ENCODE measurements at regions not wholly inside any gene's neighbourhood (a gene's known extent, or its start where the extent isn't known, plus 50 kb on each side); places are given as distances from the start of the nearest gene placed in this dataset.

GRCh38 chrX:5829469-5829868 is 399.2 kb downstream of the NLGN4X start:
- Histone ChIP-seq H4K20me1 (ENCODE audit: control insufficient read depth, extremely low read depth, insufficient read depth, low read length) (no peaks in the 10 kb centered on the region), H3K4me3 (ENCODE audit: control insufficient read depth in 2 of 3, extremely low read depth in 1 of 3, insufficient read depth in 2 of 3, low read depth in 1 of 3, low read length in 3 of 3) (no peak overlapping the region), H3K27me3 (ENCODE audit: control insufficient read depth, extremely low read depth, insufficient read depth, low read length) (no peaks in the 10 kb centered on the region), H3K4me1 (ENCODE audit: control insufficient read depth, extremely low read depth, insufficient read depth, low read length) (no peaks in the 10 kb centered on the region), H3K9me1 (ENCODE audit: control insufficient read depth, extremely low read depth, insufficient read depth, low read length) (no peaks in the 10 kb centered on the region), H3K9me3 (ENCODE audit: control insufficient read depth, low read depth, low read length) (no peaks in the 10 kb centered on the region), H3K27ac (ENCODE audit: control insufficient read depth, insufficient read depth, low read length) (no peak overlapping the region), H3K36me3 (ENCODE audit: control insufficient read depth in 2 of 2, extremely low read depth in 1 of 2, insufficient read depth in 2 of 2, low read length in 2 of 2) (no peaks in the 10 kb centered on the region), H3K9ac (ENCODE audit: control insufficient read depth, extremely low read depth, insufficient read depth, low read length) (no peak overlapping the region), H3K4me2 (ENCODE audit: control insufficient read depth, extremely low read depth, insufficient read depth, low read depth, low read length) (no peak overlapping the region), H2AFZ (ENCODE audit: control insufficient read depth, low read length) (no peak overlapping the region), H3K79me2 (ENCODE audit: control insufficient read depth, insufficient read depth, low read length) (no peaks in the 10 kb centered on the region)
- dilution Hi-C loops (cut with MboI; ENCODE audit: extremely low pct_ligation_motif_present, low sequenced_read_pairs): no loop called here
- TF ChIP-seq CTCF (optimal IDR thresholded peaks at IDR 0.05 in 1 of 3, IDR thresholded peaks at IDR 0.05 in 1 of 3, conservative IDR thresholded peaks at IDR 0.05 in 1 of 3; ENCODE audit: extremely low read depth in 1 of 3, insufficient read depth in 2 of 3, low read length in 3 of 3) (no peak), EZH2 (IDR thresholded peaks at IDR 0.05; ENCODE audit: low read length) (no peak)
- FAIRE-seq (no peak), DNase-seq (ENCODE audit: low read depth, low spot score) (no peak)

GRCh38 chrX:5829060-5829459 is 399.6 kb downstream of the NLGN4X start:
- FAIRE-seq (no peak), DNase-seq (ENCODE audit: low read depth, low spot score) (no peak)

More at GRCh38 chrX:5829060-5829459, 399.6 kb downstream of the NLGN4X start:
- no peaks in the 10 kb centered on the region for H3K9me1 ChIP-seq (ENCODE audit: control insufficient read depth, extremely low read depth, insufficient read depth, low read length)
- H3K4me1 ChIP-seq (ENCODE audit: control insufficient read depth, extremely low read depth, insufficient read depth, low read length): no peaks in the 10 kb centered on the region
- H3K36me3 ChIP-seq (ENCODE audit: control insufficient read depth in 2 of 2, extremely low read depth in 1 of 2, insufficient read depth in 2 of 2, low read length in 2 of 2): no peaks in the 10 kb centered on the region
- dilution Hi-C loops (cut with MboI; ENCODE audit: extremely low pct_ligation_motif_present, low sequenced_read_pairs): no loop called here
- H3K9ac ChIP-seq (ENCODE audit: control insufficient read depth, extremely low read depth, insufficient read depth, low read length): no peak overlapping the region
- H3K9me3 ChIP-seq (ENCODE audit: control insufficient read depth, low read depth, low read length): no peaks in the 10 kb centered on the region
- H3K4me2 ChIP-seq (ENCODE audit: control insufficient read depth, extremely low read depth, insufficient read depth, low read depth, low read length): no peak overlapping the region
- no peaks in the 10 kb centered on the region for H4K20me1 ChIP-seq (ENCODE audit: control insufficient read depth, extremely low read depth, insufficient read depth, low read length)
- no peak overlapping the region for H2AFZ ChIP-seq (ENCODE audit: control insufficient read depth, low read length)
- H3K27me3 ChIP-seq (ENCODE audit: control insufficient read depth, extremely low read depth, insufficient read depth, low read length): no peaks in the 10 kb centered on the region
- no peak overlapping the region for H3K27ac ChIP-seq (ENCODE audit: control insufficient read depth, insufficient read depth, low read length)
- TF ChIP-seq CTCF (optimal IDR thresholded peaks at IDR 0.05 in 1 of 3, IDR thresholded peaks at IDR 0.05 in 1 of 3, conservative IDR thresholded peaks at IDR 0.05 in 1 of 3; ENCODE audit: extremely low read depth in 1 of 3, insufficient read depth in 2 of 3, low read length in 3 of 3) (no peak), EZH2 (IDR thresholded peaks at IDR 0.05; ENCODE audit: low read length) (no peak)
- no peak overlapping the region for H3K4me3 ChIP-seq (ENCODE audit: control insufficient read depth in 2 of 3, extremely low read depth in 1 of 3, insufficient read depth in 2 of 3, low read depth in 1 of 3, low read length in 3 of 3)
- H3K79me2 ChIP-seq (ENCODE audit: control insufficient read depth, insufficient read depth, low read length): no peaks in the 10 kb centered on the region
